ENCODE measurements at regions not wholly inside any gene's neighbourhood (a gene's known extent, or its start where the extent isn't known, plus 50 kb on each side); places are given as distances from the start of the nearest gene placed in this dataset.
"Not testable (repeated sequence)": the region's sequence is repeated elsewhere in the genome, so short reads cannot be mapped to it uniquely, and the experiment has no call there.

GRCh38 chr12:30329281-30329680 is 366.4 kb downstream of the IPO8 start:
- no peak for DNase-seq

- DNase-seq: no peak
These were observed 372.7 kb downstream of the IPO8 start for GRCh38 chr12:30323008-30323407.

GRCh38 chr12:30320561-30320960 is 375.1 kb downstream of the IPO8 start:
- no peak for DNase-seq

GRCh38 chr12:30314506-30315100 is 381.1 kb downstream of the IPO8 start:
- DNase-seq: no peak

- no peak for DNase-seq
These were observed 387.5 kb downstream of the IPO8 start for GRCh38 chr12:30308010-30308717.

- no peak for DNase-seq
These were observed 391.1 kb downstream of the IPO8 start for GRCh38 chr12:30304528-30304927.

GRCh38 chr12:30301291-30301690 is 394.4 kb downstream of the IPO8 start:
- no peak for DNase-seq

GRCh38 chr12:30296486-30296885 is 399.2 kb downstream of the IPO8 start:
- DNase-seq: no peak

GRCh38 chr12:30286345-30286926 is 409.2 kb downstream of the IPO8 start:
- DNase-seq: peak; percentile 18

GRCh38 chr12:30278401-30278800 is 417.3 kb downstream of the IPO8 start:
- no peak for DNase-seq

GRCh38 chr12:30272515-30272914 is 423.2 kb downstream of the IPO8 start:
- not testable (repeated sequence) for DNase-seq

GRCh38 chr12:30269496-30269895 is 426.2 kb downstream of the IPO8 start:
- DNase-seq: no peak

- no peak for DNase-seq
These were observed 427.6 kb downstream of the IPO8 start for GRCh38 chr12:30268041-30268440.

- no peak for DNase-seq
These were observed 432.2 kb downstream of the IPO8 start for GRCh38 chr12:30263434-30263833.

- no peak for DNase-seq
These were observed 438.1 kb downstream of the IPO8 start for GRCh38 chr12:30257618-30258017.

- DNase-seq: no peak
These were observed 444.1 kb downstream of the IPO8 start for GRCh38 chr12:30251546-30251945.

GRCh38 chr12:30243426-30243825 is 452.2 kb downstream of the IPO8 start:
- DNase-seq: no peak

GRCh38 chr12:30219047-30219446 is 435.3 kb upstream of the TMTC1 start:
- no peak for DNase-seq

GRCh38 chr12:30218073-30218472 is 434.3 kb upstream of the TMTC1 start:
- DNase-seq: no peak

GRCh38 chr12:30213166-30213565 is 429.4 kb upstream of the TMTC1 start:
- DNase-seq: no peak

- no peak for DNase-seq
These were observed 428.0 kb upstream of the TMTC1 start for GRCh38 chr12:30211743-30212142.

GRCh38 chr12:30203981-30204380 is 420.2 kb upstream of the TMTC1 start:
- DNase-seq: no peak

GRCh38 chr12:30202521-30203254 is 418.9 kb upstream of the TMTC1 start:
- no peak for DNase-seq

All from NCI-H2107 (cell line).